ENCODE measurements at regions not wholly inside any gene's neighbourhood (a gene's known extent, or its start where the extent isn't known, plus 50 kb on each side); places are given as distances from the start of the nearest gene placed in this dataset.

GRCh38 chr10:90373911-90374310 lies 483.9 kb downstream of the HTR7 start:
- no peak for DNase-seq (ENCODE audit: low spot score, unreplicated experiment)
- no peak for TF ChIP-seq CTCF (IDR thresholded peaks at IDR 0.05; ENCODE audit: unreplicated experiment)
- H3K4me1 Mint-ChIP-seq (ENCODE audit: low read depth), result no peaks in the 10 kb centered on the region
- H3K27ac Mint-ChIP-seq, result no peak overlapping the region
- H3K9me3 Mint-ChIP-seq (ENCODE audit: low read depth), result peaks cover 5% of the 10 kb centered on the region
- no peaks in the 10 kb centered on the region for H3K36me3 Mint-ChIP-seq (ENCODE audit: insufficient read depth)
- no peaks in the 10 kb centered on the region for H3K27me3 Mint-ChIP-seq
- H3K4me3 Mint-ChIP-seq (ENCODE audit: low read depth), result no peak overlapping the region

- H3K4me3 Mint-ChIP-seq (ENCODE audit: low read depth), result no peak overlapping the region
- no peak overlapping the region for H3K27ac Mint-ChIP-seq
- H3K4me1 Mint-ChIP-seq (ENCODE audit: low read depth), result no peaks in the 10 kb centered on the region
- no peak for DNase-seq (ENCODE audit: low spot score, unreplicated experiment)
- no peaks in the 10 kb centered on the region for H3K36me3 Mint-ChIP-seq (ENCODE audit: insufficient read depth)
- H3K9me3 Mint-ChIP-seq (ENCODE audit: low read depth), result no peaks in the 10 kb centered on the region
- no peak for TF ChIP-seq CTCF (IDR thresholded peaks at IDR 0.05; ENCODE audit: unreplicated experiment)
- no peaks in the 10 kb centered on the region for H3K27me3 Mint-ChIP-seq
These were observed 479.2 kb downstream of the HTR7 start for GRCh38 chr10:90378524-90379076.

GRCh38 chr10:90381468-90381867 lies 476.4 kb downstream of the HTR7 start:
- Mint-ChIP-seq H3K27me3 (no peaks in the 10 kb centered on the region), H3K27ac (no peak overlapping the region), H3K4me3 (ENCODE audit: low read depth) (no peak overlapping the region), H3K9me3 (ENCODE audit: low read depth) (no peaks in the 10 kb centered on the region), H3K4me1 (ENCODE audit: low read depth) (no peaks in the 10 kb centered on the region), H3K36me3 (ENCODE audit: insufficient read depth) (no peaks in the 10 kb centered on the region)
- no peak for TF ChIP-seq CTCF (IDR thresholded peaks at IDR 0.05; ENCODE audit: unreplicated experiment)
- no peak for DNase-seq (ENCODE audit: low spot score, unreplicated experiment)

GRCh38 chr10:90389876-90390275 lies 468.0 kb downstream of the HTR7 start:
- no peaks in the 10 kb centered on the region for H3K4me1 Mint-ChIP-seq (ENCODE audit: low read depth)
- no peak for DNase-seq (ENCODE audit: low spot score, unreplicated experiment)
- H3K9me3 Mint-ChIP-seq (ENCODE audit: low read depth), result no peaks in the 10 kb centered on the region
- H3K4me3 Mint-ChIP-seq (ENCODE audit: low read depth), result no peak overlapping the region
- H3K27me3 Mint-ChIP-seq, result no peaks in the 10 kb centered on the region
- H3K36me3 Mint-ChIP-seq (ENCODE audit: insufficient read depth), result no peaks in the 10 kb centered on the region
- no peak overlapping the region for H3K27ac Mint-ChIP-seq
- TF ChIP-seq CTCF (IDR thresholded peaks at IDR 0.05; ENCODE audit: unreplicated experiment), result no peak

GRCh38 chr10:90394311-90394710 lies 463.5 kb downstream of the HTR7 start:
- DNase-seq (ENCODE audit: low spot score, unreplicated experiment), result no peak
- no peaks in the 10 kb centered on the region for H3K4me1 Mint-ChIP-seq (ENCODE audit: low read depth)
- no peaks in the 10 kb centered on the region for H3K36me3 Mint-ChIP-seq (ENCODE audit: insufficient read depth)
- H3K4me3 Mint-ChIP-seq (ENCODE audit: low read depth), result no peak overlapping the region
- TF ChIP-seq CTCF (IDR thresholded peaks at IDR 0.05; ENCODE audit: unreplicated experiment), result no peak
- no peaks in the 10 kb centered on the region for H3K27me3 Mint-ChIP-seq
- no peak overlapping the region for H3K27ac Mint-ChIP-seq
- H3K9me3 Mint-ChIP-seq (ENCODE audit: low read depth), result no peaks in the 10 kb centered on the region
